ENCODE measurements at regions not wholly inside any gene's neighbourhood (a gene's known extent, or its start where the extent isn't known, plus 50 kb on each side); places are given as distances from the start of the nearest gene placed in this dataset.

GRCh38 chr20:22437354-22437753 is 147.0 kb downstream of the FOXA2 start:
- no peak for TF ChIP-seq CTCF (IDR thresholded peaks at IDR 0.05)
- no peak for TF ChIP-seq POLR2A (IDR thresholded peaks at IDR 0.05)
- no peak for TF ChIP-seq POLR2AphosphoS5 (IDR thresholded peaks at IDR 0.05)
- no peak for TF ChIP-seq EP300 (IDR thresholded peaks at IDR 0.05)

Measured in stomach (tissue), 4 donors.